CD4-positive, alpha-beta T cell treated with Interleukin-17A for 1 hour (primary cell): ENCODE measurements at regions not wholly inside any gene's neighbourhood (a gene's known extent, or its start where the extent isn't known, plus 50 kb on each side); places are given as distances from the start of the nearest gene placed in this dataset.
"Not testable (repeated sequence)": the region's sequence is repeated elsewhere in the genome, so short reads cannot be mapped to it uniquely, and the experiment has no call there.

Experiments
- DNase-seq: peaks from one replicate; pipeline ENCODE4 v3.0.0-alpha.2; 2020

DNA sequence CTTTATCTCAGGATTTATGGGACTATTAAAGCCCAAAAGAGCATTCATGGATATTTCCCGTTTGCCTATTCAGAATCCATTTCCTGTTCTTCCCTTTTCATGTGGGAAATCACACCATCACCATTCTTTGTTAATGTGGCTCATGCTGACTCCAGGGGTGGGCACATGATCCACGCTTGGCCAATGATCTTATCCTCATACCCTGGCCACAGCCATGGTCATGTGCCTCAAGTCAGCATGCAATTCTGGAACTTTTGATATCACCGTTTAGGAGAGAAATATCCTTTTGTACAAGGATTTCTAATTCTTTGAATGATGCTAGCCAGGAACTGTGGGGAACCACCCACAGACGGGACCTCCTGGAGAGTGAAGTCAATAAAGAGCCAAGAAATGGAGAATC, 272.2 kb downstream of the PRELID2 start:
- DNase-seq: no peak

DNA sequence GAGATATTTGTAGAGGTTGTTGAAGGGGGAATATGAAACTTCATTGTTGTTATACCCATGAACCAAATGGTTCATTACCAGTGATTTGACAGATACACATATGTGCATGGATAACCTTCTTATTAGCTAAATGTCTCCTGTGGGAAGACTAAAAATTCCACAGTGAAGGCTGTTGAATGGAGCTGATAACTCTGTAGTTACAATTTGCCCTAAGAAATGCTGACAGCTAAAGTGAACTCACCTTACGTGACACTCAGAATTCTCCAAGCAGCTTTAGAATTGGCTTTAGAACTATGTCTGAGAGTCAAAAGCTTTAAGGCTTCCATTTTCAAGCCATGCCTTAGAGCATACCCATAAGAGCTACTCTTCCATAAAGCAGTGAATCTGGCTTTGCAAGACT, 276.9 kb downstream of the PRELID2 start:
- DNase-seq: no peak

DNA sequence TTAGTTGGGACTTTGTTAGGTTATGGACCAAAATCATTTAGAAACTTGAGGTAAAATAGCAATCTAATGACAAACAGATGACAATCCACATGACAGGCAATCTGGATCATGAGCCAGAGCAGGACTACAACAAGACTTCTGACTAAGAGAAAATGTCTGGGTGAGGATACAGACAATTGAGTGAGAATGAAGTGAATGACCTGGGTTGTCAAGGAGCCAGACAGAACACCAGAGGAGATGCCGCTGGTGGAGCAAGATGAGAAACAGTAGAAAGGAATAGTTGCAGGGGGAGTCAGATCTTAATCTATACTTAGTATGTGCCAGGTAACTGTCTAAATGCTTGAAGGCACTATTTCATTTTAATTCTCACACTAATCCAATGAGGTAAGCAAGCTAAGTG, 277.8 kb downstream of the PRELID2 start:
- DNase-seq: no peak

DNA sequence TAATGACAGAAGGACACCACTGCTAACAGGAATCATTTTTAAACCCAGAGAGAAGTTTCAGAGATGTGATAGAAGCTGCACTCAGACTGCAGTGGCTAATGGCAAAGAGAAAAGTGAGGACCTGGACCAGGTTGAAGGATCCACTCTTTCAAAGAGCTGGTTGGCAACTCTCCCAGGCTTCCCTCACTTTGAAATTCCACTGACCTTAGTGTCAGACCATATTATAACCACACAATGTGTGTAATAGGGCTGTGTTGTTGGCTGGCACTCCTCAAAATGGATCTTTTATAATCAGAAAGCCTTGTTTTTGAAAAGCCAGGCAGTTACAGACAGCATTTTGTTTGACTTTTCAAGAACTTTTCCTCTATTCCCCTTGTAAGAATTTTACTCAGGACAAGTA, 280.7 kb downstream of the PRELID2 start:
- no peak for DNase-seq

DNA sequence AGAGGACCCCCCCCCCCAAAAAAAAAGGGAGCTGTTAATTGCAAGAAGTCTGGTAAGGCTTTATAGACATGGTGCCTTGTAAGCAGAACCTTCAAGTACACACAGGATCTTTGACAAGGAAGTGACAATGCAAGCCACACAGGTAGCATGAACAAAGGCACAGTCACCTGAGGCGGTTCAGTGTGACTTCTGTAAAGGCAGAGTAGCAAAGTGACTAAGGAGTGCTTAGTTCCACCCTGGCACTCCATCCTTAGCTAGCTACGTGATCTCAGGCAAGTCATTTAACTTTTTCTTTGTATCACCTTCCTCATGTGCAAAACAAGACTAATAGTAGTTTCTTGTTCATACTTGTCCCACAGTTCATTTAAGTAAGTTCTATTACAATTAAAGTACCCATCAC, 282.0 kb downstream of the PRELID2 start:
- DNase-seq: no peak

GRCh38 chr5:145551714-145552113, 283.4 kb downstream of the PRELID2 start:
- no peak for DNase-seq

GRCh38 chr5:145548097-145548496, 287.0 kb downstream of the PRELID2 start:
- no peak for DNase-seq

DNA sequence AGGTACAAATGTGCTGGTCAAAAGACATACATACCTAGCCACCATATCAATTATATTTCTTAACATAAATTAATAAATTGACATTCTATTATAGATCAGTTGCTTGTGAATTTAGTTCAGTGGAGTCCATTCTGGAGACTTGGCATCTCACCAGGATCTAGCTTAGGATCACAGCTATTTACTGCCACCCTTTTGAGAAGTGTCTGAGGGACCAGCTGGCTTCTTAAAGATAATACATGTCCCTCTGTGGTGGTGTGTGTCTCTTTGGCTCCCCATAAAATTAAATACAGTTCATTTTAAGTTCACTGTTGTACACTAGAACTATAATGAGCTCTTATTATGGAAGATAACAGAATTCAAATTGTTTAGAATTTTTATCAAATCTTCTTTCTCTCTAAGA, 290.7 kb downstream of the PRELID2 start:
- DNase-seq: no peak

DNA sequence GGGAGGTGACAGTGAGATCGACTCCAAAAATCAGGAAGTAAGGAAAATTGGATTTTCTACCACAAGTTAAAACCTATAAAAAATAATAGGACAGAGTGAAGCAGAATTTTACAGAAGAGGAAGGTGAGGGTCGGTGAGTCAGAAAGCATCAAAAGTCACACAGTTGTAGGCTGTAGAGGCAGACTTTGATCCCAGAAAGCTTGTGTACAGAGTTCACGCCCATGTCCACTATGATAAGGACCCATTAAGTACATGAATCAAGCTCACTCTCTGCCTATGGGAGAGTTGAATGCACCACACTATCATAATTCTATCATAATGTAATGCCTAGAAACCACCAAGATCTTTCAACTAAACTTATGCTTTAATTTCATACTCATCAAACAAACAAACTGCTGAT, 291.2 kb downstream of the PRELID2 start:
- DNase-seq: no peak

DNA sequence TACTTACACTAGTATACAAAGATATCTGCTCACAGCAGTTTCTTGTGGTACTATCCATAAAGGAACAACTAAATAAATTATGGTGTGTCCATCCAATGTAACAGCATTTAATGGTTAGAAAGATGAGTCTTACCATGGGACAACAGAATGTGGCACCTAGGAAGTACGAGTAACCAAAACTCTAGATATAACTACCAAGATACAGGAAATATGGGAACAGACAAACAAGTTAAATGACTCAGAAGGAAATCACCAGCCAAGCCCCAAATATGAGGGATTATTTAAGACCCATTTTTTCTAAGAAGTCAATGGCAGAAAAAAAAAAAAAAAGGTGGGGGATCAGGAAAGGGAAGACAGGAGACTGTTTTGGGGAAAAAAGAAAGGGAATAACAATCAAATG, 294.8 kb downstream of the PRELID2 start:
- no peak for DNase-seq

- no peak for DNase-seq
Observed at GRCh38 chr5:145539201-145539600, 295.9 kb downstream of the PRELID2 start.

DNA sequence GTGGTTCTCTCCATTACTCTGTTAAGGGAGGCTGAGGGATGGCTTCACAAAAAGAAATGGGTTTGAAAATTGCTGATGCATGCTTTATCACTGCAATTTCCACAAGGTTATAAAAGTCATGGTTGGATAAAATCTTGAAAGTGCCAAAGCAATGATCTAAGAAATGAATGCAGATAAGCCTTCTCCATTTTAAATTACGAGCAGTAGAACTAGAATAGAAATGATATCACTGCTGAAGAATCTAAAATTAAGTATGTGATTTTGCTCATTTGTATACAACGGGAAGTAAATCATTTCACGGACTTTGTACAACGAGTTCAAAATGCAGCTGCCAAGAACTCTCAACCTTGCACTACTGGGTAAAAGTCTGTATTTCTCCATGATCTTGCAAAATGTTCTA, 299.0 kb downstream of the PRELID2 start:
- DNase-seq: no peak

DNA sequence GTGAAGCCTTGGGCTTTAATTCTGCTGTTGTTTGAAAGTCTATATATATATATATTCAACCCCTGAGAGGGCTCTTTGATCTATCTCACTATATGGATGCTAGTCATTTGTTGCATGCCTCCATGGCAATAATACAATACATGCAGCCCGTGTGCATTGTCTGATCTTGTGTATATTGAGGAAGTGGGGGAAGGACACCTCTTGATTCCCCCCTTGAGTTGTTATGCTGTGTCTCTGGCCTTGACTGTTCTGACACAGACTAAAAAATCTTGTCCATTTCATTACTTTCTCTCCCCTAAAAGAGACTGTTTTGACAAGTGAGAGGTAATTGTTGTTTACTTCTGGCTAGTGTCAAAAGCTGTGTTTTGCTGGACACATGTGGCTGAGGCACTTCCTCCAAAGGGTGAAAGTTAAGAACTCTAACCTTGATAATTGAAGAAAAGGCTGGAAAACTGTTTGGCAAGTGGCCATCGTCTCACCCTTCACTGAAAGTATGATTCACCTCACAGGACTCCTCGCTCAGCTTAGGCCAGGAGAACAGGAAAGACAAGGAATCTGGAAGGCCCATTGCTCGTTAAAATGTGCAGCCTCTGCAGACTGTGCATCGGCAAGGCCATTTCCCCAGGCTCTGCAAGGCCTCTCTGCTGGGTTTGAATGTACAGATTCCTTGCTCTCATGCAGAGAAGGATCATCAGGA, 304.0 kb downstream of the PRELID2 start:
- no peak for DNase-seq

DNA sequence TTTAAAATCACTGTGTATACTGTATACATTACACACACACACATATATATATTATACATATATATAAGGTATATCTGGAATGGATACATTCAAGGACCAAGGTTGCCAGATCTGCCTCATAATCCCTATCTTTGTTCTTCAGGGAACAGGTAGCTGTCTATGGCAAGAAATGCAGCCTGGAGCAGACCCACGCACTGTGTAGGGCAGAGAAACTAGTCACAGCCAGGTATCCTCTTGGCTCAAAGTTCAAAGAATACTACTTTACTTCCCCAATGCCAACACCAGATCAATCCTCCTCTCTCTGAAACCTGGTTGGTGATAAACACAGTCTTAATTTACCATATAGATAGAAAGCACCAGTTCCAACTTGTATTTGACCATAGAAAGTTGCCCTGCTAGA, 313.6 kb downstream of the PRELID2 start:
- DNase-seq: no peak

DNA sequence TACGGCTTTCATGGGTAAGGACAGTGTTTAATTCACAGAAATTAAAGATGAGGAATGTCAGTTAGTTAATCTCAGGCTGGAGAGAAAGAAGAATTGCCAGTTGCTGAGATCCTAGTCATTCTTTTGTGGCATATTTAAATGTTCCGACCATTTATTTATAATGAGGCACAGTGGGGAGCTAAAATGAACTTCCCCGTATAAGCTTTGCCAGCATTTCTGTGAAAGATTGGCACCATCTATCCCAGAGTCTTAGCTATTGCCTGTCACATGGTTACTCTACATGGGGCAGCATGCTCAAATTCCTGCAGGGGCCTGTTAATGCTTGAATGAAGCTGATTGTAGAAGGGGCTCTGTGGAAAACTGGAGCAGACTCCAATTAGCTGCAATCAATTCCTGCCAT, 314.1 kb downstream of the PRELID2 start:
- DNase-seq: no peak

DNA sequence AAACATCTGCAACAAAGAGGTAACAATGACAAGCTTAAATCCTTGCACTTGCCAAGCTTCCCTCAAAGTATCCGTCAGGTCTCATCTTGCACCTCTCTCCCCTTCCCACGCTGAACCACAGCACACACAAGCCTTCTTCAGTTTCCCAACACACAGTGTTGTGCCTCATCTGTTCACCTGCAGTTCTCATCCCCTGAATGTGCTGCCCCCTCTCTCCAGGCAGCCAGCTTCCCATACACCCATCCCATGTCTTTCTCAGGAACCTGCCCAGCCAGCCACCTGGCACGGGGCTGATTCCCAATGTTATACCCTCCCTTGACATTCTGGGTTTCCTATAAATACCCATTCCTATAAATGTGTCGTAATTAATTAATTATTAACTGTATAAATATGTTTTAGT, 314.8 kb downstream of the PRELID2 start:
- no peak for DNase-seq

DNA sequence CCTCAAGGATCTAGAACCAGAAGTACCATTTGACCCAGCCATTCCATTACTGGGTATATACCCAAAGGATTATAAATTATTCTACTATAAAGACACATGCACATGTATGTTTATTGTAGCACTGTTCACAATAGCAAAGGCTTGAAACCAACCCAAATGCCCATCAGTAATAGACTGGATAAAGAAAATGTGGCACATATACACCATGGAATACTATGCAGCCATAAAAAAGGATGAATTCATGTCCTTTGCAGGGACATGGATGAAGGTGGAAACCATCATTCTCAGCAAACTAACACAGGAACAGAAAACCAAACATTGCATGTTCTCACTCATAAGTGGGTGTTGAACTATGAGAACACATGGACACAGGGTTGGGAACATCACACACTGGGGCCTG, 317.6 kb downstream of the PRELID2 start:
- not testable (repeated sequence) for DNase-seq

DNA sequence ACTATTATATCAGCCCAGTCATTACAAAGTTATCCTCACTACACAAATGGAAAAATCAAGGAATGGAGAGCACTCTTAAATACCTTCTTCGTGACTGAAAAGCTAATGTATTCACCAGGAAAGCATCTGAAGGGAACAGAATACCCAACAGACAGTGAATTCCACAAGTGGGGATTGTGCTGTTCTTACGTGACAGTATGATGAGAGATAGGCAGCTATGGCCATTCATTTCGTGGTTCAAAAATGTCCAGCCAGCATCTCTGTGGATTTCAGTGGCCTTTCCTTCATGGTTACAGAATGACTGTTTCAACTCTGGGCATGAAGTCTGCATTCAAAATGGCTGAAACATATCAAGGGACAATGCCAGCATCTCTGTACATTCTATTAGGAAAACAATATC, 323.8 kb downstream of the PRELID2 start:
- no peak for DNase-seq

- DNase-seq: no peak
Observed at GRCh38 chr5:145510769-145511168, 324.4 kb downstream of the PRELID2 start.

DNA sequence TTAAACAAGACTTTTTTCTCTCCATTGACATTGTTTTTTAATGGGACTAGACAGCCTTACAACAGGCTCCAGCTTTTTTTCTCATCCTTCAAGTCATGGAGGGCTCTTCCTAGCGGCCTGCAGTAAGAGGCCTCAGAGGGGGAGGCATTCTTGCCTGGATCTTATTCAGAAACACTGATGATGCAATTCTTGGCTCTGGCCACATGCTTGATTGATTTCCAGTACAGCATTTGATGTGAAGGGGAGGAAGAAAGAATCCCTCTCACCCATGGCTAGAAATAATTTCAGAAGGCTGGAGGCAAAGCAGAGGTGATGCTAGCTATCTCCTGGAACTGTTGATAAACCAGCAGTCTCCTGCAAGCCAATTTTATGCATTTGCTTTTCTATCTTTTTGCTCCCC, 324.8 kb downstream of the PRELID2 start:
- DNase-seq: no peak

DNA sequence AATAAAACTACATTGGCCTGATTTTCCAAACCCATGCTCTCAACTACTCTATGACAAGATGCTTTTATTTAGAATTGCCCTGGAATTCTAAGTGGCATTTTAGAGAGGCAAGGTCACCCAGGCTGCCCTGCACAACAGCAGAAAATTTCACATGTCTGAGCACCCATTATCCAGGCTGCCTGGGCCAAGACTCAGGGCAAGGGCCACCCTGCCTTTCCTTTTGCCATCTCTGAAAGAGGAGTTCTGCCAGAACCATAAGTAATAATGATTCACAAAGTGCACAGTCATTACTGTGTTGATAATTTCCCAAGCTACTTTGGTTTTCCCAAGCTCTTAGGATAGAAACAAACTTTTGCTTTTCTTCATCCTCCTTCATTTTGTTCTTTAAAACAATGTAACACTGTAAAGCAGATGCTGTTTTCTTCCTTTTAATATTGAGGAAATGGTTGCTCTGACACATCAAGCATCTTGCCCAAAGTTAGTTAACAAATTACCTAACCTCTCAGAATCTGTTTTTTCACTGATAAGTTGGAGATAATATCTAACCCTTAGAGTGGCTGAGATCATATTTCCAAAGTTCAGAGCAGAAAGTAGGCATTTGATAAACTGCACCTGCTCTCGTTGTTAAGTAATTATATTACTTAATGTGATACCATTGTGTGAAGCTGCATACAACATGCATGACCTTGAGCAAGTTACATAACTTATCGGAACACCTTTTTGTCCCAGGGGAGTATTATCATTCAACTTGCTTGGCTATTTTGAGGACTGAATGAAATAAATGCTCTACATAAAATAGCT, 325.6 kb downstream of the PRELID2 start:
- no peak for DNase-seq

- no peak for DNase-seq
Observed at GRCh38 chr5:145506185-145506850, 328.8 kb downstream of the PRELID2 start.

GRCh38 chr5:145502906-145503305, 332.2 kb downstream of the PRELID2 start:
- no peak for DNase-seq

DNA sequence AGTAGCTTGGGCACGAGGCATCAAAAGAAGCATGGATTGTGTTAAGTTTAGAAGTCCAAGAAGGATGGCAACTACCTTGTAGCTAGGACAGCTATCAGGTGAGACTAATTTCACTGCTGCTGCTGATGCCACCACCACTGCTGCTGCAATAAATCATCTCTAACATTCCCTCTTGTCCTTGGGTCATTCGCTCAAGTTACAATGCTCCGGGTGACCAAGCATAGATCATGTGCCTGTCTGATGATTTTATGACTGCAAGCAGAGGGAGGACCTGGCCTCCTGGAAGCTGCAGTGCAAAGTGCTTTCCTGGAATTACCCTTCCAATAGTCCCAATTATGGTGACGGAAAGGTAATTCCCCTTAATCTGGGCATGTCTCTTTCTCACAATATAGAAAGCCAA, 334.4 kb downstream of the PRELID2 start:
- no peak for DNase-seq
